ENCODE measurements at regions not wholly inside any gene's neighbourhood (a gene's known extent, or its start where the extent isn't known, plus 50 kb on each side); places are given as distances from the start of the nearest gene placed in this dataset.
"Not testable (repeated sequence)": the region's sequence is repeated elsewhere in the genome, so short reads cannot be mapped to it uniquely, and the experiment has no call there.

DNA sequence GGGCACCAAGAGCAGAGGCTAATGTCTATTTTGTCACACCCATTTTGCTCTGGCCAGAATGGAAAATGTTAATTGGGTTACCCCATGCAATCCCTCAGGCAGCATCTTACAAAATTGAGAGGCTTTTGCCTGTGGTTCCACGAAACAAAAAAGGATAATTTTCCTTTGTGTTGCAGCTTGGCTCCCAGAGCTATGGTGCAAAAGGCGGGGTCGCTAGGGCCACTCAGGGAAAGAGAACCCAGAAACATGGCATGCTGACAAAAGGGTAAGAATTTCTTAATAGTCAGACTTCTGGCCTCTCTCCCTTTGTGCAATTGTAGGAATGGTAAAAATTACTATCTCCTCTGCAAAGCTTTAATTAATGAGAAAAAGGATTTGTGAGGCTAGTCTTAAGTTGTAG is 119.6 kb upstream of the BANK1 start:
- in situ Hi-C loops (cut with MboI; ENCODE audit: low sequenced_read_pairs) = no loop called here

DNA sequence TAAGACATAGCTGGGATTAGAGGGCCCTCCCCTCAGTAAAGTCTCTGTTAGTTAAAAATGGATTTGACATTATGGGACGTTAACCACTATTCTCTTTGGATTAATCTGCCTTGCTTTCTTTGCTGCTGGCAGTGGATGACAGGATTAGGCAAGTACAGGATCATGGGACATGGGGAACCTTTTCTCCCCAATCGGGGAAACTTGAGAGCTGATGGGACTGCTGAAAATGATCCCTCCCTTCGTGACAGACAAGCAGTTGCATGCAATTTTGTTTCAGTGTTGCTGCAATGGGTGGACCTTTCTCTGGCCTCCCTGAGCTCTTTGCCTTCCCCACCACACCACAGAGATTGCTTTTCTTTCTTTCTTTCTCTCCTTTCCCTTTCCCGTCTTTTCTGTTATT is 120.2 kb upstream of the BANK1 start:
- in situ Hi-C loops (cut with MboI; ENCODE audit: low sequenced_read_pairs) = no loop called here

DNA sequence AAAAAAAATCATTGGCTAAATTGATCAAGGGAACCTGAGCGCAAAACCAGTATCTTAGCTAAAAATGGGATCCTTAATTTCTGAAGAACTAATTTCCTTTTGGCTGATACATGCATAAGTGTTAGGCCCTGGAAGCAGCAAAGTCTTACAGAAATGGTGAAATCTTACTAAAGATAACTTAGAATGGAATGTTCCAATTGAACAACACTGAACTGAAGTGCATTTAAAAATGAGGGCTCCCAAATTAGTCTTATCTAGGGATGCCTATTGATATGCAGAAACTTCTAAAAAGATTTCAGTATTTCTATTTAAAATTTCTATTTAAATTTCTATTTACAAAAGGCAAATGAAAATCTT is 120.7 kb upstream of the BANK1 start:
- in situ Hi-C loops (cut with MboI; ENCODE audit: low sequenced_read_pairs) = no loop called here

DNA sequence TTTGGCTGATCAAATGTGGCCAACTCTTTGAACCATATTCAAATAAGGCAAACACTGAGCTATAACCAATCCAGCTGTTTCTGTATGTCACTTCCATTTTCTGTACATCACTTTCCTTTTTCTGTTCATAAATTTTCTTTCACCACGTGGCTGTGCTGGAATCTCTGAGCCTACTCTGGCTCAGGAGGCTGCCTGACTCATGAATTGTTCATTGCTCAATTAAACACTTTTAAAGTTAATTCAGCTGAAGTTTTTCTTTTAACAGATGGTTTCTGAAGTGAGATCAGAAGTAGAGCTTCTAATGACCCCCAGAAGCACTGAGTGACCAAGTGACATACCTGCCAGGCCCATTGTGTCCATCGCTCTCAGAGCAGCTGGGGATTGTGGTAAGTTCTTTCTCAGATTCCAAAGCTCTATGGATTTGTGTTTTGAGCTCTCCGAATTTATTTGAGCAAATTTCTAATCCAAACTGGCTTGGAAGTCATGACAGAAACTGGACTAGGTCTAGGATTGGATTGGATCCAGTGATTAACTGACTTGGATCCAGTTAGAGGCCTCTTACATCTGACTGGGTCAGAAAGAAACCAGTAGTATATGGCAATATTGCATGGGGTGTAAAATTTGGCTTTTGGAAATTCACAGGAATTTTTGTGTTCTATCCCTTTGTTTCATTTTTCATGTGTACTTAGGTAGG is 121.2 kb upstream of the BANK1 start:
- in situ Hi-C loops (cut with MboI; ENCODE audit: low sequenced_read_pairs) = no loop called here

DNA sequence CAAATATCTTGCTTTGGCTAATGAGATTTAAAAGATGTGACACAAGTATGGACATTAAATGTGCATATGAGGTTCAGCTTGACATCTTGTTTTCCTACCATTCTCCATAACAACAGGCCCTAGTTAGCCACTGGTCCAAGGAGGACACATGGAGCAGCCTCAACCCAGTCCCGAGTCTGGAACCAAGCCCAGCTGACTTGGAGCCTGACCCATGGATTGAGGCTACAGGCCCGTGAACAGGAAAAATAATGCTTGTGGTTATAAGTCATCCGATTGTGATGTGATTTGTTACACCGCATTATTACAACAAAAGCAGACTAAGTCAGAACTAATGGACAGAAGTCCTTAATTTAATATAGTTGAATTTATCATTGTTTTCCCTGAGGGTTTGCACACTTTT is 123.2 kb upstream of the BANK1 start:
- in situ Hi-C loops (cut with MboI; ENCODE audit: low sequenced_read_pairs) = no loop called here

DNA sequence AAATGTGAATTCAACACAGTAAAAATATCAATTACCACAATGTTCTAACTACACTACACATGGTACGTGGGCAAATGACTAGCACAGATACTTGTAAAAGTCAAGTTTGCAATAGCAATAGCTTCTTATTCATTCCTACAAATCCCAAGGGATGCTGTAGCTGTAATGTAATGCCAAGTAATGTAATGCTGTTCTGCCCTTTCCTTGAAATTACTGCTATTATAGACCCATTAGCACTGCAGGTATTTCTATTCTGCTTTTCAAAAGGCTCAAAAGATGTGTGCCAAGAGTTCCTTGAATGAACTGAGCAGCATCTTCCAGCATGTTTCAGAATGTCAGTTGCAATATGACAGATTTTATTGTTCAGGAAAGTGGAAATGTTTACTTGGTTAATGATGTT is 129.9 kb upstream of the BANK1 start:
- in situ Hi-C loops (cut with MboI; ENCODE audit: low sequenced_read_pairs) = no loop called here

DNA sequence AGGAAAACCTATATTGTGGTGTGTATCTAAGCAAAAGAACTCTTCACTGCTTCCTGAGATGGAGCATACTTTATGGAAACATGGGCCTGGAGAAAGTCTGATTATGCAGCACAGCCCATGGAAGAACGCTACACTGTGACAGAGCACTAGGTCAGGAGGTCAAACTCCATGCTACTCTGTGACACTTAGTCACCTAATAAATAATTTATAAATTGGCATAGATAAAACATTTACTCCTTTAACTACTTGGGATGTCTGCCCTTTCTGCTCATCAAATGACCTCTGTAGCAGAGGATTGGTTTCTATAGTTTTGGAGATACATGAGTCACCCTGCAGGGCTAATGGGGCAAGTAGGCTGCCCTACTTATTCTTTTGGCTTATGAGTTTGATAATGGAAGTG is 134.7 kb upstream of the BANK1 start:
- in situ Hi-C loops (cut with MboI; ENCODE audit: low sequenced_read_pairs) = no loop called here

DNA sequence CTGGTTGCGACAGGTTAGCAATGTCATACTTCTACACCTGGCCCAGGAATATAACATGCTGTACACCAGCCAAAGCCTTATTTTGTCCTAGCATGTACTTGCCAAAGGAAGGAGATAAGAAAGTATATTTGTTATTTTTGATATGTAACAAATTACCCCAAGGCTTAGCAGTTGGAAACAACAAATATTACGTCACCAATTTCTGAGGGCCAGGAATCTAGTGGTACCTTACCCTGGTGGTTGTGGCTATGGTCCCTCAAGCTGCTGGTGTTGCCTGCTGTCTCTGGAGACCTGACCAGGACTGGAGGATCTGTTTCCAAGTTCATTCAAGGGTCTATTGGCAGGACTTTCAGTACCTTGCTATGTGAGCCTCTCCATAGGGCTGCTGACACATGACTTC is 135.5 kb upstream of the BANK1 start:
- in situ Hi-C loops (cut with MboI; ENCODE audit: low sequenced_read_pairs) = no loop called here

DNA sequence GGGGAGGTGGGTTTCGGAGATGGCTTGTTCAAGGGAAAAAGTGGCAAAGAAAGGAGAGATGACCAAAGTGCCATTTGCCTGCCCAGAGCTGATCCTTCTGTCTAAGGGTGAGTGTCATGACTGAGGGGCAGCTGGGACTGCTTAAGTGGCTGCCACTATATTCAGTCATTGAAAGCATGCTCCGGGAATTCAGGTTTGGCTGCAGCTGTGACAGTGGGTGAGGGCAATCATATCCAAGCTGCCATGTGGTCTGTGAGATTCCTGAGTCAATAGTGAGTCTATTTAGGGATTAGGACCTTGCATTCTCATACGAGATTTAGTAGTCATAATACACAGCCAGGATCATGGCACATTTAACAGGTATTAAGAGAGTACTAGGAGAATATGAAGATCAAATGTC is 138.8 kb upstream of the BANK1 start:
- in situ Hi-C loops (cut with MboI; ENCODE audit: low sequenced_read_pairs) = no loop called here

DNA sequence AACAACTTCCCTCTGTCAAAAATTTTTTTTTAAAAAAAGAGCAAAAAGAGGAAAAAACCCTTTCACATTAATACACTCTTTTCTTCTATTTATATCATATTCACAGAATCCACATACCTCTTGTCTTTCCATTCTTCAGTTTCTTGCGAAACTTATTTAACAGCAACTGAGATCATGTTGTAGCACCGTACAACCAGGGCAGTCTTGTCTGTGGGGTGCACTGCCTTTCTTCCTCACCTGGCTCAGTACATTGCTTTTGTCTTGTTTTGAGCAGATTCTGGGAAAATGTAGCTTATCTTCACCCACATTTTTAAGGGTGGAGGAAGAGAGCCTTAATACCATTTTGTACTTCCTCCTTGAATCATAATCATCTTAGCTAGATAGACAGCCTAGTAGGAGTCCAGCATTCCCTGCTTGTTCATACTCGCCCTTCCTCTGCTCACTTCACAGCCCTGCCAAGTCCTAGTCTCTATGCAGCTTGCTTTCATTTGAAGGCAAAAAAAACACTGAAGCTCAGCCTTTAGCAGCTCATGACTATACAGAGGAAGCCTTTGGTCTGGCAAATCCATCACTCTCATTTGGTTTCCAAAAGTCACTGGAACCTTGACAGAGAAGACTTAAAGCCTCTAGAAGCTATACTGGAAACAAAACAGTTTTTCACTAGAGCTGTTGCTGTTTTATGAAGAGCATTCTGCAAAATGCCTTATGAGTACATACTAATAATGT is 140.6 kb upstream of the BANK1 start:
- in situ Hi-C loops (cut with MboI; ENCODE audit: low sequenced_read_pairs) = no loop called here

DNA sequence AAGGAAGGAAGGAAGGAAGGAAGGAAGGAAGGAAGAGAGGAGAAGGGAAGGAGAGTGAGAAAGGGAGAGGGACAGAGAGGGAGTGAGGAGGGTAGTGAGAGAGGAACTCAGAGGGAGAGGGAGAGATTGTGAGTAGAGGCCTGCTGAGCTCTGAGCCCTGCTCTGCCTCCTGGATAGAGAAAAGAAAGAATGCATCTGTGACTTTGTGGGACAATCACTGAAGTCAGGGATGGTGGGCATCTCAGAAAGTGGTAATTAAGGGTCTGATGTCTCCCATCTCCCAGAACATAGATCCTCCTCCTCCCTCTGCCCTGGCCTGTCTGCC is 142.9 kb upstream of the BANK1 start:
- in situ Hi-C loops (cut with MboI; ENCODE audit: low sequenced_read_pairs) = no loop called here

DNA sequence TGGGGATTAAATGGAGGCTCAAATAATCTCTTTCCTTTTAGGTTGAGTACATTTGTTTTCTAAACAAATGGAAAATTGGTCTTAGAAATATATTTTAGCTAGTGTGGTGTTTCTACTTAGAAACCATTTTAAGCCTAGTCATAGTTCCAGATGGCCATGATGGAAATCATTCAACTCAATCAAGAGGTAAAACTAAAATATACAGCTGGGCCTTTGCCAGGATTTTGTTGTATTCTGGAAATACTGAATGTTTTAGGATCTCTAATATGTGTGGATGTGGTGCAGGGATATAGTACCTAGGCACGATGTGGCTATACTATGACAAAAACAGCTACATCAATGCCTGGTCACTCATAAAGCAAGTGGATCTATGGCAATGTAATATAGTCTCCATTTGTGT is 146.0 kb upstream of the BANK1 start:
- in situ Hi-C loops (cut with MboI; ENCODE audit: low sequenced_read_pairs) = no loop called here

DNA sequence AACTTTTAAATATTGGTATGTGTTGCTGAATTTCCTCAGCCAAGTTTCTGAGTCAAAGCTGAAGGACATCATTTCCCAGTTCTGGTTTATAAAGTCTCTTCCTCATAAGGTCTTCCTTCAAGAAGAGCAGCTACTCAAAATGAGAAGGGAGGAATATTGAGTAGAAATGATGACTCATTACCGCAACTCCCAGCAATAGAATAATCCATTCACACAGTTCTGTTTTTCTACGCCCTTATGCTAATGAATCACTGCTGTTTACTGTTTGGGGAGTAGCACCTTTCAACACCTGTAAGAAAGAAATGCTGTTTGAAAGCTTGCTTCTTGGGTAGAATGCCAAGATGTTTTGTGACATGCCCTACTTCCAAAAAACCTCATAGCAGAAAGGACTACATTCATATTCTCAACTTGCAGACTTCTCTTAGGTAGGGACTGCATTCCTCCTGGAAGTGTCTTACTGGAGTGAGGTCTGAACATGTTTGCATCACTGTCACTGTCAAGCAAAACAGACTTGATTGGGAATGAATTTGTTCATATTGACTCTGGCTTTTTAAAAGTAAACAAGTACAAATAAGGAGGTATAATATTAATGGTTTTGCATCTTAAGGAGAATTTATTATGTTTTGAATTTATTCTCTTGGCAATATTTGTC is 147.2 kb upstream of the BANK1 start:
- in situ Hi-C loops (cut with MboI; ENCODE audit: low sequenced_read_pairs) = no loop called here

DNA sequence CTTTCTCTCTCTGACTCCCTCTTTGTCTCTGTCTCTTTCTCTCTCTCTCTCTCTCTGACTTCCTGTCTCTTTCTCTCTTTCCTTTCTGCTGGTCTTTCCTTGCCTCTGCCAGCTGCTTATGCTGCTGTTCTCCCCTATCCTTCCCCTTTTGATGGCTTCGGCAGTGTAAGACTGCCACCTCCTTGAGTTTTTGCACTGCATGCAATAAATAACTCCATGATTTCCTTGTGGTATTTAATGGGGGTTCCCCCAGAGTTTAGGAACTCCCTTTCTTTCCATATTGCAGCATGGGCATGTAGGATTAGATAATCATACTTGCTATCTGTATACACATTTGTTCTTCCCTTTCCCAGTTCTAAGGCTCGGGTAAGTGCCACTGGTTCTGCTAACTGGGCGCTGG is 157.8 kb upstream of the BANK1 start:
- in situ Hi-C loops (cut with MboI; ENCODE audit: low sequenced_read_pairs) = not testable (repeated sequence)

DNA sequence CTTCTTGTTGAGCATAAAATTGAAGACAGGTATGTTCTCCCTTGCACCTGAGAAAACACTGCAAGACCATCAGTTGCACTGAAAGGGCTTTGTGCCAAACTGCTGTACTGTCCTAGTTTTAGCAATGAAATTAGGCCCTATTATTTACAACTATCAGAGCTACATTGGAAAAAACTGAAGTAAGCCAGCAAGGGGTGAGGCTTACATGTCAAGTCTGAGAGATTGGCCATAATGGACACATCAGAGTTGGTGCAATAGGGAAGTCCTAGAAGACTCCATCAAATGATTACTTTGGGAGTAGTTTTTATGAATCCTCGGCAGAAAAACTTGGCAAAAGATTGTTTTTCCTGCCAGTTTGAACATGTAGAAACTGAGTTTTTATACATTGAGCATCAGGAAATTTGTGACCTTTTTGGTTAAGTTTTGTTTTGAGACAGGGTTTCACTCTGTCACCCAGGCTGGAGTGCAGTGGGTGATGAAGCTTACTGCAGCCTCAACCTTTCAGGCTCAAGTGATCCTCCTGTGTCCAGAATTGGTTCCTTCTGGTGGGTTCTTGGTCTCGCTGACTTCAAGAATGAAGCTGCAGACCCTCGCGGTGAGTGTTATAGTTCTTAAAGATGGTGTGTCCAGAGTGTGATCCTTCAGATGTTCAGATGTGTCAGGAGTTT is 160.1 kb upstream of the BANK1 start:
- in situ Hi-C loops (cut with MboI; ENCODE audit: low sequenced_read_pairs) = no loop called here

DNA sequence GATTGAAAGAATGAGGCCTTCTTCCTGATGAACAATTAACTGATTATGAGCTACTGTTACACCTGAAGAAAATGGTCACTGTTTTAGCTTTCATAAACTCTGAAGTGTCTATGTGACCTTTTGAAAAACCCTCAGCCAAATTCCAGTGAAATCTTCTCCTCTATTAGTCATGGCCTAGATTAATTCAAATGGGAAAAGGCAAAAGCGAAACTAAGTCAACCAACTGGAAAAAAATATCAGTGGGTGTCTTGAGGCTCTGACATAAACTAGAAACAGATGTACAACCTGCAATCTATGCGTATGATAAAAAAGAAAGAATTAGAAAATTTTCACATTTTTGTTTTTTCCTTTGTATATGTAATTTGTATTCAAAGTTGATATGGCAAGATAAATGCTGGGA is 169.4 kb upstream of the BANK1 start:
- in situ Hi-C loops (cut with MboI; ENCODE audit: low sequenced_read_pairs) = no loop called here

DNA sequence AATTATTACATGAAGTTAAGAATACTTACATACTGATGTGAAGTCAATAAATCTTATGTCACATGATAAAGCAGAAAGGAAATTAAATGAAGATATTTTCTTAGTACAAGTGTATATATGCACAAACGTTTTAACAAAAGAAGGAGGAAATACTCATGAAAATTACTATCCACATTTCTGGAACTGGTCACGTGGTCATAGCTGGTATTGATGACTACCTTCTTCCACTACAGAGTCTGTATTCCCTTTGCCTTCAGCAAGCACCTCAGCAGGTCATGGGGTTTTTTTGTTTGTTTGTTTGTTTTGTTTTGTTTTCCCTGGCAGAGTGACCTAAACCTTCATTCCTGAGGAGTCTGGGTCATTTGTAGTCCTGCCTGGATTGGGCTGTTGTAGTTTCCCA is 174.9 kb upstream of the BANK1 start:
- in situ Hi-C loops (cut with MboI; ENCODE audit: low sequenced_read_pairs) = no loop called here

DNA sequence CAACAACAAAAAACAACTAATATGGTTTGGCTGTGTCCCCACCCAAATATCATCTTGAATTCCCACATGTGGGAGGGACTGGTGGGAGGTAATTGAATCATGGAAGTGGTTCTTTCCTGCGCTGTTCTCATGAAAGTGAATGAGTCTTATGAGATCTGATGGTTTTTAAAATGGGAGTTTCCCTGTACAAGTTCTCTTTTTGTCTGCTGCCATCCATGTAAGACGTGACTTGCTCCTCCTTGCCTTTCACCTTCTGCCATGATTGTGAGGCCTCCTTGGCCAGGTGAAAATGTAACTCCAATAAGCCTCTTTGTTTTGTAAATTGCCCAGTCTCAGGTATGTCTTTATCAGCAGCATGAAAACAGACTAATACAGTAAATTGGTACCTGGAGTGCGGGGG is 183.5 kb upstream of the BANK1 start:
- in situ Hi-C loops (cut with MboI; ENCODE audit: low sequenced_read_pairs) = not testable (repeated sequence)

DNA sequence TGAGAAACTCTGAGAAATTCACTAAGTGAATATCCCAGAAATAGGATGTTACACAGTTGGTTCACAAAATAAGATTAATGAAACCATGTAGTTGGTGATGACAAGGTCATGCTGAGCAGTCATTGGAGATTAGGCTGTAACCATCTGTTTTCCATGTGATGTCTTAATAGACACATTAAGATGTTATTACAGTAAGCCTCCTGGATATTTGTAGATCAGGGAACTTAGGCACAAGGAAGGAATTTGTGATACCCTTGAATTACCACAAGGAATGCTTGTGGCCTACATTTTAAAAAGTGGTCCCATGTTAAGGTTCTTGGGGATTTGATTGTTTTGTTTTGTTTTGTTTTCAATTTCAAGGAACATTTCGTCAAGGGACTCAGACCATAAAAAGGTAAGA is 185.6 kb upstream of the BANK1 start:
- in situ Hi-C loops (cut with MboI; ENCODE audit: low sequenced_read_pairs) = no loop called here

DNA sequence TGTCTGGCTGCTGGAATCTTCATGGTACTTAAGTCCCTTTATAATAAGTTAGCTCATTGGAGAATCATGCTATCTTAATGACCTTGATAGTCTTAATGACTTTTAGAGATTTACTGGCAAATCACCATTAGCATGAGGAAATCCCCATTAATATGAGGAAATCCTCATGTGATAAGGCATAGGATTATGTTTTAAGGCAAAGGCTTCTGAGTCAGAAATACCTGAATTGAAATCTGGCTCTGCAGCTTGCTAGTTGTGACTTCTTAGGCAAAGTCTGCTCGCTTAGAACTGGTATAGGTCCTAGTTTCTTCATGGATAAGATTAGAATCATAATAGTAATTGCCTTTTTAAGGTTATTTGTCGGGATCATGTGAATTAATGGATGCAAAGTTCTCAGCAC is 190.2 kb upstream of the BANK1 start:
- in situ Hi-C loops (cut with MboI; ENCODE audit: low sequenced_read_pairs) = no loop called here

DNA sequence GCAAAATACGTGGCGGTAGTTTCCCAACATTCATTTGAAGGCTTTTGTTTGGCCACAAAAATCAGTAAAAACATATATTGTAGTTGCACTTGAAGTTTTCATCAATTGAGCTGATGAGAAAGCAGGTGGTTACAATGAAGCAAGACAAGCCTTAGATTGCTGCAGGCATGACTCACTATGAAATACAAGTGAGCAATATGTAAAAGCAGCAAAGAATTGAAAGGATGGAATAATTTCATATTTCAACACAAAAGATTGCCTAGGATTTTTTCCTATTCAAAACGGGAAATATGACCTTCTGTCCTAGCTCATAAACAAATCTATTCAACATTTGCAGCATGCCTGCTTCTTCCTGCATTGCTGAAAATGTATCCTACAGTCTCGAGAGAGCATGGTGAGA is 190.9 kb upstream of the BANK1 start:
- in situ Hi-C loops (cut with MboI; ENCODE audit: low sequenced_read_pairs) = no loop called here
